ENCODE measurements at regions not wholly inside any gene's neighbourhood (a gene's known extent, or its start where the extent isn't known, plus 50 kb on each side); places are given as distances from the start of the nearest gene placed in this dataset.

DNA sequence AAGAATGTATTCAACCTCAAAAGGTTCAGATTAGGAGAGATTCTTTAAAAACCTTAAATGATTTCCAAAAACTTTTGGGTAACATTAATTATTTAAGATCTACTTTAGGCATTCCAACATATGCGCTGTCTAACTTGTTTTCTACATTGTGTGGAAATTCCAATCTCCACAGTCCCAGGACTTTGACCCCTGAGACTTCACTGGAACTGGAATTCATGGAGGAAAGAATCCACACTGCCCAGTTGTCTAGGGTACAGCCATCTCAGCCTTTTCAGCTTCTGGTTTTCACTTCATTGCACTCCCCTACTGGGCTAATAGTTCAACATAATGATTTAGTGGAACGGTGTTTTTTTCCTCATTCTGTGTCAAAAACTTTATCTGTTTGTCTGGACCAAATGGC, 161.5 kb downstream of the IER5 start:
- TF ChIP-seq GATA2 (IDR thresholded peaks at IDR 0.05; ENCODE audit: low read depth, low read length) (no peak), GATA3 (IDR thresholded peaks at IDR 0.05; ENCODE audit: low read depth, low read length) (no peak)

Measured in SH-SY5Y (cell line).